Glutamatergic neuron (in vitro differentiated cells): ENCODE measurements at regions not wholly inside any gene's neighbourhood (a gene's known extent, or its start where the extent isn't known, plus 50 kb on each side); places are given as distances from the start of the nearest gene placed in this dataset.
"Not testable (repeated sequence)": the region's sequence is repeated elsewhere in the genome, so short reads cannot be mapped to it uniquely, and the experiment has no call there.

ENCODE experiments used
- DNase-seq: peaks from one replicate; pipeline ENCODE4 v3.0.0; 2022
- H3K27ac Mint-ChIP-seq: one replicate; pipeline ENCODE4 v1.8.0; 2020; ENCODE audit warnings: mild to moderate bottlenecking, mixed read lengths, inconsistent platforms; ENCODE audit not compliant: unreplicated experiment
- H3K27me3 Mint-ChIP-seq: one replicate; pipeline ENCODE4 v1.8.0; 2020; ENCODE audit warnings: mild to moderate bottlenecking, moderate library complexity, mixed read lengths, inconsistent platforms; ENCODE audit not compliant: unreplicated experiment
- H3K36me3 Mint-ChIP-seq: one replicate; pipeline ENCODE4 v1.8.0; 2020; ENCODE audit warnings: mild to moderate bottlenecking, mixed read lengths, inconsistent platforms; ENCODE audit not compliant: unreplicated experiment
- H3K4me1 Mint-ChIP-seq: one replicate; pipeline ENCODE4 v1.8.0; 2020; ENCODE audit warnings: mild to moderate bottlenecking, low read depth, mixed read lengths, inconsistent platforms; ENCODE audit not compliant: unreplicated experiment
- H3K4me3 Mint-ChIP-seq: one replicate; pipeline ENCODE4 v1.8.0; 2020; ENCODE audit warnings: mild to moderate bottlenecking, mixed read lengths, inconsistent platforms; ENCODE audit not compliant: unreplicated experiment
- H3K9me3 Mint-ChIP-seq: one replicate; pipeline ENCODE4 v1.8.0; 2020; ENCODE audit warnings: mild to moderate bottlenecking, moderate library complexity, mixed read lengths, inconsistent platforms; ENCODE audit not compliant: unreplicated experiment
- CTCF ChIP-seq: fragments of 200-600 bp; sonication (generic); IDR thresholded peaks from one replicate; pipeline ENCODE4 v1.5.0; 2021; ENCODE audit not compliant: partially characterized antibody, unreplicated experiment

- Mint-ChIP-seq H3K9me3 (no peaks in the 10 kb centered on the region), H3K27me3 (no peaks in the 10 kb centered on the region), H3K4me3 (no peak overlapping the region), H3K27ac (no peak overlapping the region), H3K36me3 (no peaks in the 10 kb centered on the region), H3K4me1 (no peaks in the 10 kb centered on the region)
- no peak for DNase-seq
- TF ChIP-seq CTCF: no peak
Observed at GRCh38 chr2:180540761-180541160, 439.6 kb upstream of the UBE2E3 start.

GRCh38 chr2:180539541-180539940 is 440.9 kb upstream of the UBE2E3 start:
- TF ChIP-seq CTCF: no peak
- no peak overlapping the region for H3K4me3 Mint-ChIP-seq
- no peaks in the 10 kb centered on the region for H3K27me3 Mint-ChIP-seq
- no peaks in the 10 kb centered on the region for H3K36me3 Mint-ChIP-seq
- no peaks in the 10 kb centered on the region for H3K9me3 Mint-ChIP-seq
- H3K4me1 Mint-ChIP-seq: no peaks in the 10 kb centered on the region
- no peak overlapping the region for H3K27ac Mint-ChIP-seq
- no peak for DNase-seq

- Mint-ChIP-seq H3K27ac (no peak overlapping the region), H3K4me1 (no peaks in the 10 kb centered on the region), H3K36me3 (no peaks in the 10 kb centered on the region), H3K27me3 (no peaks in the 10 kb centered on the region), H3K4me3 (no peak overlapping the region), H3K9me3 (no peaks in the 10 kb centered on the region)
- no peak for DNase-seq
- TF ChIP-seq CTCF: no peak
Observed at GRCh38 chr2:180535289-180535688, 445.1 kb upstream of the UBE2E3 start.

- not testable (repeated sequence) for H3K9me3 Mint-ChIP-seq, H3K36me3 Mint-ChIP-seq, H3K27ac Mint-ChIP-seq
Observed at GRCh38 chr2:180531787-180532186, 448.6 kb upstream of the UBE2E3 start.

GRCh38 chr2:180524499-180524898 is 455.9 kb upstream of the UBE2E3 start:
- DNase-seq: no peak
- Mint-ChIP-seq H3K9me3 (no peaks in the 10 kb centered on the region), H3K36me3 (no peaks in the 10 kb centered on the region), H3K4me3 (no peak overlapping the region), H3K27me3 (no peaks in the 10 kb centered on the region), H3K27ac (no peak overlapping the region), H3K4me1 (peaks cover 5% of the 10 kb centered on the region)
- no peak for TF ChIP-seq CTCF

More at GRCh38 chr2:180531787-180532186, 448.6 kb upstream of the UBE2E3 start:
- H3K4me1 Mint-ChIP-seq, DNase-seq, H3K27me3 Mint-ChIP-seq, H3K4me3 Mint-ChIP-seq: not testable (repeated sequence)
